ENCODE measurements at regions not wholly inside any gene's neighbourhood (a gene's known extent, or its start where the extent isn't known, plus 50 kb on each side); places are given as distances from the start of the nearest gene placed in this dataset.
"Not testable (repeated sequence)": the region's sequence is repeated elsewhere in the genome, so short reads cannot be mapped to it uniquely, and the experiment has no call there.

DNA sequence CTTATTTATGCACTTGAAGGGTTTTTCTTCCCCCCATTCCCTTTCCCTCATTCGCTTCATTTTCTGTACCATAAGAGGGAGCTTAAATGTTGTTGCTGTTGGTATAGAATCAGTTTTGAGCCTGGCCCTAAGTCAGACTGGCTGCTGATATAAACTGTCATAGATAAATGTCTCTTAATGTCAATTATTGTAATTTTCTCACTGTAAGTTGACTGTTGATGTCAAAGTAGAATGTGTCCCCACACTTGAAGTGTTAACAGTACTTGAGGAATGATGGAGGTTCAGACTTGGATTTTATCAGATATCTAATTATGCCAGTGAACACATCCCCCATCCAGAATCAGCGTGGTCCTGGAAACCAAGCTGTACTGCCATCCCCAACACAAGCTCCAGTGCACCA lies 87.8 kb downstream of the PRR15 start:
- no peak for DNase-seq

DNA sequence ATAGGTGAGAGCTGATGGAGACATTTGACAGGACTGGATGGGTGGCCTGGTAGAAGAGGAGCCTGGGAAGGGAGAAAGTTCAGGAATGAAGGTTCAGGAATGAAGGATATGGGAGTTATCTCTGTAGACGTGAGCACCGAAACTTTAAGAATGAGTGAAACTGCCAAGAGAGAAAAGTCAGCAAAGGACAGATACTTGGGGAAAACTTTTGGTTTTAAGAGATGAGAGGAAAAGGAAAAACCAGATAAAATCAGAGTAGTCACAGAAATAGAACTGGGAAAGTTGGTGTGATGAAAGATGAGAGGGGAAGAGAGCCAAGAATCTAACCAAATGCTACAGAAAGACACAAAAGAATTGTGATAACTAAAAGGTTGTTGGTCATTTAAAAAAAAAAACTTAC lies 88.9 kb downstream of the PRR15 start:
- no peak for DNase-seq

DNA sequence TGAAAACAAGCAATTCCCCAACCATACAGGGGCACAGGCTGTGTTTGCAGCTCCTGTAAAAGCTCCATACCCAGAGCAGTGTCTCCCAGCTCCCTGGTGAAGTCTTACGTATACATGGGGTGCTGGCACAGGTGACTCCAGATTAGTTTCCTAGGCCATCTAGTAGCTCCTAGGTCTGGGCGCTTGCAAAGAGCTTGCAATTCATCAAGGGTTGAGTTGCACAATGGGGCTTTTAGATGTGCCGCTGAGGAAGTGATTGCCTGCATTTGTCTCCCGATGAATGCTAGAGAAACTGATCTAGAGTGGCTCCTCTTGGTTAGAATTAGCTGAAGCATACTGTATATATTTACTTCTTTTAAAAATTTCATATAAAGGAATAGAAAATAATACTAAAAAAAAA lies 90.7 kb downstream of the PRR15 start:
- not testable (repeated sequence) for DNase-seq

DNA sequence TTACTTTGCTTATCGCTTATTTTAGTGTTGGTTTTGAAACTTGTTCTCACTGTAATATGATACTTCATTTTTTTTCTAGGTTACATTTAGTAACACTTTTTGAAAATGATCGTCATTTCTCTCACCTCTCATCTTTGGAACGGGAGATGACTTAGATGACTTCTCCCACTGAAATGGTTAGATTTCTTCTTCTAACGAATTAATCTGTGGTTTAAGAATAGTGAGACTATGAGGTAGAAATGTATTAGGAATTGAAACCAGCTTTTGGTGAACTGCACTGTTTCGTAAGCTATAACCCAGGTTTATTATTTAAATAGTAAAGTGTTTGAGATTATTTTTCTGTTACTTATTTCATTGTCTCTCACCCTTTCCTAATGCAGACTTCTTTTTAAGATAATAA lies 93.7 kb downstream of the PRR15 start:
- DNase-seq = no peak

DNA sequence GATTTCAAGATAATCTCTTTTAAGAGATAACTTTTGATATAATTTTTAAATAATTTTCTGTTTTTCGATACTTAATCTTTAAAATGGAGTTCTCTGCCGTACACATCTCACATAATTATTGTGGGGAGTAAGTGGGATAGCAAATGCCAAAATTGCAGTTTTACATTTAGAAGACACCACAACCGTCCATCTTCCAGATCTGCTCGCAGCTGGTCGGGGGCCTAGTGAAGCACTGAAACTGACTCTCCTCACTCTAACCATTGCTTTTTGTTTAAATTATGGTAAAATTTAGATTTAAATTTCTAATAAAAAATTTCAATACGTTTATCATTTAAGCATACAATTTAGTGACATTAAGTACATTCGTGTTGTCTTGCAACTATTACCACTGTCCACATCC lies 94.2 kb downstream of the PRR15 start:
- DNase-seq = no peak

DNA sequence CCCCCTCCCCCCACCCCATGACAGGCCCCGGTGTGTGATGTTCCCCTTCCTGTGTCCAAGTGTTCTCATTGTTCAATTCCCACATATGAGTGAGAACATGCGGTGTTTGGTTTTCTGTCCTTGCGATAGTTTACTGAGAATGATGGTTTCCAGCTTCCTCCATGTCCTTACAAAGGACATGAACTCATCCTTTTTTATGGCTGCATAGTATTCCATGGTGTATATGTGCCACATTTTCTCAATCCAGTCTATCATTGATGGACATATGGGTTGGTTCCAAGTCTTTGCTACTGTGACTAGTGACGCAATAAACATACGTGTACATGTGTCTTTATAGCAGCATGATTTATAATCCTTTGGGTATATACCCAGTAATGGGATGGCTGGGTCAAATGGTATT lies 95.6 kb downstream of the PRR15 start:
- not testable (repeated sequence) for DNase-seq

DNA sequence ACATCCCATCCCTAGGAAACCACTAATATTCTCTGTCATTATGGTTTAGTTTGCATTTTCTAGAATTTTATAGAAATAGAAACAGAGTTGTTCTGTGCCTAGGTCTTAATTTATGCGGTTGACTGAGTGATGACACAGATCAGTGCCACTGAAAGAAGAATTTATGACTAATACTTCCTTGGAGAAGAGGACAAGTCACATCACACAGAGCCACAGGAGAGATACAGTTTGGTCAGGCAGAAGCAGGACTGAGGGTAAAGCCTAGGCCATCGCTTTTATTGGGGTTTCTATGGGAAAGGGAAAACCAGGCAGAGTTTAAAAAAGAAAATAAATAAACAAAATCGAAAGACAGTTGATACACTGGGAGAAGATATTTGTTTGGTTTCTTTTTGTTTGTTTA lies 99.3 kb downstream of the PRR15 start:
- not testable (repeated sequence) for DNase-seq

DNA sequence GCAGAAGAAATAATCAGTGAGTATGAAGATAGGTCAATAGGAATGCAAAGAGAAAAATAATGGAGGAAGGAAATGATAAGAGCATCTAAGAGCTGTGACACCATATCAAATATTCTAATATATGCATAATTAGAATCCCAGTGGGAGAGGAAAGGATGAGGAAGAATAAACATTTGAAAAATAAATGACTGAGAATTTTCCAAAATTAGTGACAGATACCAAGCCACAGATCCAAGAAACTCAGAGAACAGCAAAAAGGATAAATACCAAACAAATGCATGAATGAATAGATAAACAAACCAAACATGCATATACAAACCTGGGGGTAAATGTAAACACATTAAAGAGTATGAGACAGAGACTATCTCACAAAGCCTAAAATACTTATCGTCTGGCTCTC lies 101.4 kb downstream of the PRR15 start:
- not testable (repeated sequence) for DNase-seq

DNA sequence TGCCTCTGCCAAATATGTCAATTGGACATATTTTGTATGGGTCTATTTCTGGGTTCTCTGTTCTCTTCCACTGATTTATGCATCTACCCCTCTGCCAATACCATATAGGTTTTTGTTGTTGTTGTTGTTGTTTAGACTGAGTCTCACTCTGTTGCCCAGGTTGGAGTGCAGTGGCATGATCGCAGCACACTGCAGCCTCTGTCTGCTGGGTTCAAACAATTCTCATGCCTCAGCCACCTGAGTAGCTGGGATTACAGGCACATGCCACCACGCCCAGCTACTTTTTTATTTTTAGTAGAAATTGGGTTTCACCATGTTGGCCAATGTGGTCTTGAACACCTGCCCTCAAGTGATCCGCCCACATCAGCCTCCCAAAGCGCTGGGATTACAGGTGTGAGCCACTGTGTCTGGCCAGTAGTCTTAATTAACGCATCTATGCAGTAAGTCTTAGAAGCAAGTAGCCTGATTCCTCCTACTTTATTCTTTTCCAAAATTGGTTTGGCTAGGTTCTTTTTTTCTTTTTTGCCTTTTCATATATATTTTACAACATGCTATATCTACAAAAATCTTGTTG lies 103.5 kb downstream of the PRR15 start:
- not testable (repeated sequence) for DNase-seq

DNA sequence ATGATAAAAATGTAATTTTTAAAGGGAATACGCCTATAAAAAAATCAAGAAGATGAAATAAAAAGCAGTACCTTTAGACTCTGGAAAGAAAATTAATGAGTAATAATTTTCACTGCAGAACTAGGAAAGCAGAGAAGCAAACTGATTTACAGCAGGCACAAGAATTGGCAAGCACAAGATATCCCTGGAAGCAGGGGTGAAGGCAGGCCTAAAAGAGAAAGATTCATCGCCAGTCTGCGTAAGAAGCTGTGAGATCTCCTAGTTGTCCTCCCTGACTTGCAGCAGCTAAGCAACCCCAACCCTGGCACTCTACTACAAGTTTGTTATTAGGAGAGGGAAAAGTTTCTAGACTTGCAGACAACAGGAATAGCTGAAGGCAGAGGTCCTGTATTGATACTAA lies 107.7 kb downstream of the PRR15 start:
- not testable (repeated sequence) for DNase-seq

DNA sequence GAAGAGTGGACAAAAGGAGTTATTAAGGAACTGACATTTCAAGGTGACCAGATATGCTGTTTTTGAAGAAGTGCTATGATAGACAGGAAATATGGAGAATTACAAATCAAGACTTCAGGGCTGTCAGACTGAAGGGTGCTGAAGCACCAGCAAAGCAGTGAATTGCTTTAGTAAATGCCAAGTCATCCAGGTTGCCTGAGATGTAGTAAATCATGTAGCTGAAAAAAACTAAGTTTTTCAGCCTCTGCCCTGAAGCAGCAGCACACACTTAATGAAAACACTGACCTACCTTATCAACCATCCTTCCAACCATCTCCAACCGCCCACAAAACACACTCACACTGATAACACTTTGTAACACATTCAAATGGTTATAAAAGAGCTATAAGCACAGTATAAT lies 110.0 kb downstream of the PRR15 start:
- not testable (repeated sequence) for DNase-seq

DNA sequence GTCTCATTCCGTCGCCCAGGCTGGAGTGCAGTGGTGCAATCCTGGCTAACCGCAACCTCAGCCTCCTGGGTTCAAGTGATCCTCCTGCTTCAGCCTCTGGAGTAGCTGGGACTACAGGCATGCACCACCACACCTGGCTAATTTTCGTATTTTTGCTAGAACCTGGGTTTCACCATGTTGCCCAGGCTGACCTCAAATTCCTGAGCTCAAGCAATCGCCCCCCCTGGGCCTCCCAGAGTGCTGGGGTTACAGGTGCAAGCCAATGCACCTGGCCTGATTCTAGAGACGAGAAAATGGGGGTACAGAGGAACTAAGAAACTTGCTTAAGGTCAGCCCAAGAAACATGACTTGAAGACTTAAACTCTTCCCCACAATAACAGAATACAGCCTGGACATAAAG lies 111.0 kb downstream of the PRR15 start:
- DNase-seq = not testable (repeated sequence)

DNA sequence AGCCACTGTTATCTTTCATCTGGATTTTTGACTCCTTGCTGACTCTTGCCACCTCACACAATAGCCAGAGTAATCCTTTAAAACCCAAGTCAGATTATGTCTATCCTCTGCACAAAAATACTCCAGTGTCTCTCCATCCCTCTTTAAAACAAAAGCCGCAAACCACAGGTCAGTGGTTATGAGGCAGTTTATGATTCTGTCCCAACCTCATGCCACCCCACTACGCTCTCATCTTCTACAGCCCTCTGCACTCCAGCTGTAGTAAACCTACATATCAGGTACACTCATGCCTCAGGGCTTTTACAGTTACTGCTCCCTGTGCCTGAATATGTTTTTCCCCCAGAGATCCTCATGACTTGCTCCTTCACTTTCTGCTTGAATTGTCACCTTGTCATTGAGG lies 113.6 kb downstream of the PRR15 start:
- not testable (repeated sequence) for DNase-seq

DNA sequence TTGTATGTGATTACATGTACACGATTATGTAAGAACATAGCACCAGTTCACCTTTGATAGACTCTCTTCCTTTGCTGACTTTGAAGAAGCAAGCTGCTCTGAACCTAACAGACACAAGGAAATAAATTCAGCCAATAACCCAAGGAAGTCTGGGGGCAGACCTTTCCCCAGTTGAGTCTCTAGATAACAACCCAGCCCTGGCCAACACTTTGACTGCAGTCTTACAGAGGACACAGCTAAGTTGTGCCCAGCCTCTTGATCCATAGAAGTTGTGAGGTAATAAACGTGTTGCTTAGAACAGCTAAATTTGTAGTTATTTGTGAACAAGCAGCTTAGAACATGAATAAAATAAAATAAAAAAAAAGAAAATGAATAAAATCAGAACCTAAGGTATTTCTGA lies 116.3 kb downstream of the PRR15 start:
- DNase-seq = not testable (repeated sequence)

DNA sequence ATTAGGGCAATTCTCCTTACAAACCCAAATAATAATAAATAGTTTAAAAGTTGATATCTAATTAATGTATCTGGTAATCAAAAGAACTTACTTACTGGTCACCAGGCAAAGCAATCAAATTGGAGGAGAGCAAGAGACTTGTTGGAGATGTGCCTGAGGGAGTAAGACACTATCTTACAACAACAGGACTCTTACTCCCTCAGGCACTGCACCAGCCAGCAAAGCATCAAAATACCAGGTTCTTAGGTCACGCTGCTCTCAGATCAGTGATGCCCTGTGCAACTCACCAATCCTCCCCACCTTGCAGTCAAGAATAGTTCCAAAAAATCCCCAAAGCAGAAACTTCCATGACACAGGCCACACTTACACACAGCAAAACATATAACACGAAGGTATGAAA lies 117.0 kb downstream of the PRR15 start:
- DNase-seq = not testable (repeated sequence)

DNA sequence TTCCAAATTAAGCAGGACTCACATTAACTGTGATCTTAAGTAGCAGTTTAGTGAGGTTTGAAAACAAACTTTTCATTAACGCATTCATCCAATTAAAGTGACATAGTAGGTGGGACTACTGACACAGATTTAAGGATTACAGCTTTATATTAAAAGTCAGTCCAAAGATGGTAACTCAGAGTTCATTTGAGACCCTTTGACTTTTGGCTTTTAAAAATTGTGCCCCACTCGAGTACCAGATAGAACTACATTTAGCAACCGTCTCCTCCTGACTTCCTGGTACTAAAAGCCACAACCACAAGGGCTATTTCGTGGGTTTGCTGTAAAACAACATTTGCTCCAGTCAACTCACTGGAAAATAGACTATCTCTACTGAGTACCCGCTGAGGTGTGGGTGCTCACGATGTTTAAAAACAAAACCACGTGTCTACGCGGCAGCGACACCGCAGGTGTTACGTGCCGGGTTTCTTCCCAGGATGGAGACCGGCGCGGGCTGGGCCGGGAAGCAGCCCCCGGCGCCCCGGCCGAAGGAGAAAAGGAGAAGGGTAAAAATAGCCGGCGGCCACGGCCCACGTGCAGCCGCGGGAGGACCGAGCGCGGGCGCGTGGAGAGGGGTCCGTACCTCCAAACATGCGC lies 120.6 kb downstream of the PRR15 start:
- DNase-seq = not testable (repeated sequence)

DNA sequence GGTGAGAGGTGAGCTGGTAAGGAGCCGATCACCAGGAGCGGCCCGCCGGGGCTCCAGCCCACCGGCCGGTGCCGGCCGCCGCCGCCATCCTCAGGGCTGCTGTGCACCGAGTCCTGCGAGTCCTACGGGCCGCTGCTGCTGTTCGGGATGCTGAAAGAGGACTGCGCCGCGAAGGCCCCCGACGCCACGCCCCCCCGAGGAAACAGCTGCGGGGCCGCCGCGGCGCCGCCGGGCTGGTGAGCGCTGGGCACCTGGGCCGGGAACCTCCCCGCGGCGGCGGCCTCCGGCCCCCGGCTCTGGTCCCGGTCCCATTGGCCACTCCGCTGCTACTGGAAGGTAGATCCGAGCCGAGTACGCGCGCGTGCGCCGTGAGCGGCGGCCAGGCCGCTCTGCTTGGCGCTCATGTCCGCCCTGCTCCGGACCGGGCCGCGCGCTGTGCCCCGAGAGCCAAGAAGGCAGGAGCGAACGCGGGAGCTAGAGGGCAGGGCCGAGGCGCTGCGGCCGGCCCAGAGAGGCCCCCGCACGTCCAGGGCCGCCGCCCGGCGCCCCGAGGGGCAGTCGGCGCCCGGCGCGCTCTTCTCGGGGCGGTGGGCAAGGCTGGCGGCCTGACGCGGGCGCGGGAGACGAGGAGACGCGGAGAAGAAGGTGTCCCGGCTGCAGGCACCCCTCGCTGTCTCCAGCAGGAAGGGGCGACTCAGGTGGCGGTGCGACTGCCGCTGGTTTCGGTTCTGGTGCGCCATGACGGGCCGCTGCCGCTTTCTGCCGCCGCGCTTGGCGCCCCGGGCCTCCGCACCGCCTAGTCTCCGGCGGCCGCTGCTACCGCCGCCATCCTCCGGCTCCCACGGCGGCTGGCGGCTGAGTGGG lies 121.3 kb upstream of the WIPF3 start:
- peak; percentile 37 for DNase-seq

DNA sequence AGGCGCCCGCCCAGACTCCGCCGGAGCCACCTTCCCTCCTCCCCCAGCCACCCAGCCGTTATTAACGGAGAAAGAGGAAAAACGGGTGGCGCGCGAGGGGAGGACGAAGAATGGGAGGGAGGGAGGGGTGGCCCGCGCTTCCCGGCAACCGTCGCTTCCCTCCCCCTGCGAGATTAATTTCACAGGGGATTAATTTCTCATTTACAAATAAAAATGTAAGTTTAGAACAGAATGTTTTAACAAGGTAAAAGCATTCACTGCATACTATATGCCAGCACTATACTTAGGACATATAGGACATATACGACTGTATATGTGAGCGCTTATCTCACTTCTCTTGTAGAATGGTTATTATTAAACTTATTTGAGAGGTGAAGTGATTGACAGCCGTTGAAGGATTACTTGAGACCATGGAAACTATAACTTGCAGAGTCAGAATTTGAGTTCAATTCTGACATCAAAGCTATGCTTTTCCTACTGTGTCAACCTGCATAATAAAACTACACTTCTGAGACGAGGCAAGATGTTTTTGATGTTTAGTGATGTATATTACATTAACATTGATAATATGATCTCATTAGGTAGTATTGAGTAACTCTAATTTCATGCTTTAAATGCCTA lies 120.5 kb upstream of the WIPF3 start:
- not testable (repeated sequence) for DNase-seq

DNA sequence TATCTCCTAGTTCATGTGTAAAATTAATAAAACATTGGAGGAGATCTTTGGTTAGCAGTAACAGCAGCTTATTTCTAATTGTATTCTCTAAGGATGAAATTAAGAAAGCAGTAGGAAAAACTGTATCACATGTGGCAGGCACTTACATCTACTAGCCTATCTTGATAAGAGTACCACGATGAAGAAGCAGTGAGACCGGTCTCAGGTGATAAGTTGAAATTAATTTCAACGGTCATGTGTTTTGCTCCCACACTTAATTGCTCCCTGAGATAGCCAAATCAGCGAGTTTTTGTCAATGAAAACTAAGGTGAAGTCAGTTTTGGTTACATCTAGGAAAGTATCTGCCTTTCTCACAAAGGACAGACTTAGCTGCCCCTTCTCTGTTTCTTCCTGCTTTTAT lies 115.8 kb upstream of the WIPF3 start:
- DNase-seq = not testable (repeated sequence)

DNA sequence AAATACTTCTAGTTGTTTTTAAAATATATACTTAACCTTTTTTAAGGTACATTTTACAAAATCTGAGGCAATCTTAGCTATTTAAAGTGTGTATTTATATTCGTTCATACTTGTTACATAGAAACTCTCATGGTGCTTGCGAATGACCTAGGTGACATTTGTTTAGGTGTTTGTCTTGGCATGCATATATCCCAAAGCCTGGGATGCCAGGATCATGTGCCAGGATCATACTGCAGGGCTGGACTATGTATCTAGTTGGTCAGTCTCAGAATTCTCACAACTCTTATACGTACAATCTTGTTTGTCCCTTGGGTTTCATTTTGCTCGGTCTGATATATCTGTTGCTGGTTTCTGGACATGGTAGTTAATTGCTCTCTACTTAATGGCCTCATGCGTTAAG lies 109.9 kb upstream of the WIPF3 start:
- DNase-seq = not testable (repeated sequence)

DNA sequence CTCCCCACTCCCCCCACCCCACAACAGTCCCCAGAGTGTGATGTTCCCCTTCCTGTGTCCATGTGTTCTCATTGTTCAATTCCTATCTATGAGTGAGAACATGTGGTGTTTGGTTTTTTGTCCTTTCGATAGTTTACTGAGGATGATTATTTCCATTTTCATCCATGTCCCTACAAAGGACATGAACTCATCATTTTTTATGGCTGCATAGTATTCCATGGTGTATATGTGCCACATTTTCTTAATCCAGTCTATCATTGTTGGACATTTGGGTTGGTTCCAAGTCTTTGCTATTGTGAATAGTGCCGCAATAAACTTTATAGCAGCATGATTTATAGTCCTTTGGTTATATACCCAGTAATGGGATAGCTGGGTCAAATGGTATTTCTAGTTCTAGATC lies 106.6 kb upstream of the WIPF3 start:
- not testable (repeated sequence) for DNase-seq

DNA sequence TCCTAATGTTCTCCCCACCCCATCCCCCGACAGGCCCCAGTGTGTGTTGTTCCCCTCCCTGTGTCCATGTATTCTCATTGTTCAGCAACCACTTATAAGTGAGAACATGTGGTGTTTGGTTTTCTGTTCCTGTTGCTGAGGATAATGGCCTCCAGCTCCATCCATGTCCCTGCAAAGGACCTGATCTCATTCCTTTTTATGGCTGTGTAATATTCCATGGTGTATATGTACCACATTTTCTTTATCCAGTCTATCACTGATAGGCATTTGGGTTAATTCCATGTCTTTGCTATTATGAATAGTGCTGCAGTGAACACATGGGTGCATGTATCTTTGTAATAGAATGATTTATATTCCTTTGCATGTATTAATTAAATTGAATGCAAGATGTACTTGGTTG lies 104.8 kb upstream of the WIPF3 start:
- not testable (repeated sequence) for DNase-seq

DNA sequence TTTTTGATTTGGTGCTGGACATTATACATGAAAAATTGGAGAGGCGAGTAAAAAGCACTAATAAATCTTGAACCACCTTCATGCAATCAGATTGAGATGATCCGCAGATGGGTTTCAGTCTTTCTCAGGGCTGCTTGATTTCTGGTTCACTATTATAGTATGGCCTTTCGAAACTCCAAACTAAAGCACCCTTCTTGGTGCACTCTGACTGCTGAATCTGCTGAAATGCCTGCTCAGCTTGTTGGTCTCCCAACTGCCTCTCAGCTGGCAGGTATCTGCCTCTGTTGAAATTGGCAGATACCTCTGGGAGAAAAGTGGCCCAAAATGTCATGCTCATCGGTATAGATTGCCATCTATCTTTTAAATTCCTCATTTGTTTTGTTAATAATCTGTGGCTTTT lies 102.5 kb upstream of the WIPF3 start:
- DNase-seq = not testable (repeated sequence)

DNA sequence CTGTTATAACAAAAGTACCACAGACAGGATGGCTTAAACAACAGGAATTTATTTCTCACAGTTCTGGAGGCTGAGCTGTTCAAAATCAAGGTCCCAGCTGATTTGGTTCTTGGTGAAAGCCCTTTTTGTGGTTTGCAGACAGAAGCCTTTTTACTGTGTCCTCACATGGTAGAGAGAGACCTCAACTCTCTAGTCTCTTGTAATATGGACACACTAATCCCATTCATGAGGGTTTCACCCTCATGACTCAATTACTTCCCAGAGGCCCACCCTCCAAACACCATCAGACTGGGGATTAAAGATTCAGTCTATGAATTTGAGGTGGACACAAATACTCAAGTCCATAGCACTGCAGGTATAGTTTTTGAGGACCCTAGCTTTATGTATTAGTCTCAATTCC lies 97.3 kb upstream of the WIPF3 start:
- DNase-seq = not testable (repeated sequence)

Measured in NCI-H2029 (cell line).